ENCODE measurements at regions not wholly inside any gene's neighbourhood (a gene's known extent, or its start where the extent isn't known, plus 50 kb on each side); places are given as distances from the start of the nearest gene placed in this dataset.

GRCh38 chr1:14520514-14521163 lies 77.8 kb upstream of the KAZN start:
- no peak overlapping the region for H3K27ac Mint-ChIP-seq
- H3K36me3 Mint-ChIP-seq (ENCODE audit: low read depth): no peaks in the 10 kb centered on the region
- no peak overlapping the region for H3K4me3 Mint-ChIP-seq
- no peaks in the 10 kb centered on the region for H3K27me3 Mint-ChIP-seq (ENCODE audit: low read depth)
- peaks cover 2% of the 10 kb centered on the region for H3K4me1 Mint-ChIP-seq (ENCODE audit: low read depth)
- H3K9me3 Mint-ChIP-seq: no peaks in the 10 kb centered on the region

- Mint-ChIP-seq H3K4me1 (ENCODE audit: low read depth) (peaks cover 2% of the 10 kb centered on the region), H3K27ac (no peak overlapping the region), H3K4me3 (no peak overlapping the region), H3K9me3 (no peaks in the 10 kb centered on the region), H3K27me3 (ENCODE audit: low read depth) (no peaks in the 10 kb centered on the region), H3K36me3 (ENCODE audit: low read depth) (no peaks in the 10 kb centered on the region)
Measured at GRCh38 chr1:14521622-14522021, 76.9 kb upstream of the KAZN start.

GRCh38 chr1:14522077-14522925 lies 76.2 kb upstream of the KAZN start:
- no peaks in the 10 kb centered on the region for H3K27me3 Mint-ChIP-seq (ENCODE audit: low read depth)
- H3K9me3 Mint-ChIP-seq: no peaks in the 10 kb centered on the region
- H3K36me3 Mint-ChIP-seq (ENCODE audit: low read depth): no peaks in the 10 kb centered on the region
- H3K27ac Mint-ChIP-seq: no peak overlapping the region
- no peak overlapping the region for H3K4me3 Mint-ChIP-seq
- peaks cover 2% of the 10 kb centered on the region for H3K4me1 Mint-ChIP-seq (ENCODE audit: low read depth)

- no peaks in the 10 kb centered on the region for H3K9me3 Mint-ChIP-seq
- H3K27me3 Mint-ChIP-seq (ENCODE audit: low read depth): no peaks in the 10 kb centered on the region
- H3K27ac Mint-ChIP-seq: no peak overlapping the region
- no peaks in the 10 kb centered on the region for H3K36me3 Mint-ChIP-seq (ENCODE audit: low read depth)
- peaks cover 2% of the 10 kb centered on the region for H3K4me1 Mint-ChIP-seq (ENCODE audit: low read depth)
- H3K4me3 Mint-ChIP-seq: no peak overlapping the region
Measured at GRCh38 chr1:14522926-14523241, 75.6 kb upstream of the KAZN start.

GRCh38 chr1:14524826-14525636 lies 73.5 kb upstream of the KAZN start:
- H3K9me3 Mint-ChIP-seq: no peaks in the 10 kb centered on the region
- peaks cover 2% of the 10 kb centered on the region for H3K4me1 Mint-ChIP-seq (ENCODE audit: low read depth)
- H3K27me3 Mint-ChIP-seq (ENCODE audit: low read depth): no peaks in the 10 kb centered on the region
- H3K4me3 Mint-ChIP-seq: no peak overlapping the region
- H3K36me3 Mint-ChIP-seq (ENCODE audit: low read depth): no peaks in the 10 kb centered on the region
- no peak overlapping the region for H3K27ac Mint-ChIP-seq

GRCh38 chr1:14529475-14529874 lies 69.0 kb upstream of the KAZN start:
- Mint-ChIP-seq H3K4me3 (no peak overlapping the region), H3K9me3 (no peaks in the 10 kb centered on the region), H3K4me1 (ENCODE audit: low read depth) (no peaks in the 10 kb centered on the region), H3K36me3 (ENCODE audit: low read depth) (no peaks in the 10 kb centered on the region), H3K27me3 (ENCODE audit: low read depth) (no peaks in the 10 kb centered on the region), H3K27ac (no peak overlapping the region)

GRCh38 chr1:14531519-14531918 lies 67.0 kb upstream of the KAZN start:
- no peaks in the 10 kb centered on the region for H3K9me3 Mint-ChIP-seq
- H3K4me1 Mint-ChIP-seq (ENCODE audit: low read depth): no peaks in the 10 kb centered on the region
- no peaks in the 10 kb centered on the region for H3K36me3 Mint-ChIP-seq (ENCODE audit: low read depth)
- no peak overlapping the region for H3K27ac Mint-ChIP-seq
- H3K4me3 Mint-ChIP-seq: no peak overlapping the region
- H3K27me3 Mint-ChIP-seq (ENCODE audit: low read depth): no peaks in the 10 kb centered on the region

GRCh38 chr1:14535619-14536355 lies 62.7 kb upstream of the KAZN start:
- no peaks in the 10 kb centered on the region for H3K9me3 Mint-ChIP-seq
- H3K4me3 Mint-ChIP-seq: no peak overlapping the region
- no peak overlapping the region for H3K27ac Mint-ChIP-seq

GRCh38 chr1:14538335-14538734 lies 60.1 kb upstream of the KAZN start:
- H3K4me1 Mint-ChIP-seq (ENCODE audit: low read depth): no peaks in the 10 kb centered on the region
- no peak overlapping the region for H3K27ac Mint-ChIP-seq
- no peak overlapping the region for H3K4me3 Mint-ChIP-seq
- H3K9me3 Mint-ChIP-seq: no peaks in the 10 kb centered on the region
- no peaks in the 10 kb centered on the region for H3K36me3 Mint-ChIP-seq (ENCODE audit: low read depth)
- H3K27me3 Mint-ChIP-seq (ENCODE audit: low read depth): peaks cover 5% of the 10 kb centered on the region

More at GRCh38 chr1:14535619-14536355, 62.7 kb upstream of the KAZN start:
- no peaks in the 10 kb centered on the region for H3K4me1 Mint-ChIP-seq (ENCODE audit: low read depth)
- no peaks in the 10 kb centered on the region for H3K27me3 Mint-ChIP-seq (ENCODE audit: low read depth)
- H3K36me3 Mint-ChIP-seq (ENCODE audit: low read depth): no peaks in the 10 kb centered on the region

GRCh38 chr1:14539309-14539708 lies 59.2 kb upstream of the KAZN start:
- Mint-ChIP-seq H3K27me3 (ENCODE audit: low read depth) (peaks cover 5% of the 10 kb centered on the region), H3K4me1 (ENCODE audit: low read depth) (no peaks in the 10 kb centered on the region), H3K4me3 (no peak overlapping the region), H3K27ac (no peak overlapping the region), H3K9me3 (no peaks in the 10 kb centered on the region), H3K36me3 (ENCODE audit: low read depth) (no peaks in the 10 kb centered on the region)

- Mint-ChIP-seq H3K9me3 (no peaks in the 10 kb centered on the region), H3K27ac (no peak overlapping the region), H3K27me3 (ENCODE audit: low read depth) (peaks cover 5% of the 10 kb centered on the region), H3K4me3 (no peak overlapping the region), H3K36me3 (ENCODE audit: low read depth) (no peaks in the 10 kb centered on the region), H3K4me1 (ENCODE audit: low read depth) (no peaks in the 10 kb centered on the region)
Measured at GRCh38 chr1:14539953-14540563, 58.4 kb upstream of the KAZN start.

GRCh38 chr1:14541348-14541747 lies 57.1 kb upstream of the KAZN start:
- H3K4me3 Mint-ChIP-seq: no peak overlapping the region
- H3K27me3 Mint-ChIP-seq (ENCODE audit: low read depth): peaks cover 5% of the 10 kb centered on the region
- H3K27ac Mint-ChIP-seq: no peak overlapping the region
- no peaks in the 10 kb centered on the region for H3K4me1 Mint-ChIP-seq (ENCODE audit: low read depth)
- no peaks in the 10 kb centered on the region for H3K36me3 Mint-ChIP-seq (ENCODE audit: low read depth)
- H3K9me3 Mint-ChIP-seq: no peaks in the 10 kb centered on the region

GRCh38 chr1:14543191-14543840 lies 55.2 kb upstream of the KAZN start:
- Mint-ChIP-seq H3K27me3 (ENCODE audit: low read depth) (peaks cover 5% of the 10 kb centered on the region), H3K36me3 (ENCODE audit: low read depth) (no peaks in the 10 kb centered on the region), H3K9me3 (no peaks in the 10 kb centered on the region), H3K4me1 (ENCODE audit: low read depth) (no peaks in the 10 kb centered on the region), H3K4me3 (no peak overlapping the region), H3K27ac (no peak overlapping the region)
